ENCODE measurements at regions not wholly inside any gene's neighbourhood (a gene's known extent, or its start where the extent isn't known, plus 50 kb on each side); places are given as distances from the start of the nearest gene placed in this dataset.

DNA sequence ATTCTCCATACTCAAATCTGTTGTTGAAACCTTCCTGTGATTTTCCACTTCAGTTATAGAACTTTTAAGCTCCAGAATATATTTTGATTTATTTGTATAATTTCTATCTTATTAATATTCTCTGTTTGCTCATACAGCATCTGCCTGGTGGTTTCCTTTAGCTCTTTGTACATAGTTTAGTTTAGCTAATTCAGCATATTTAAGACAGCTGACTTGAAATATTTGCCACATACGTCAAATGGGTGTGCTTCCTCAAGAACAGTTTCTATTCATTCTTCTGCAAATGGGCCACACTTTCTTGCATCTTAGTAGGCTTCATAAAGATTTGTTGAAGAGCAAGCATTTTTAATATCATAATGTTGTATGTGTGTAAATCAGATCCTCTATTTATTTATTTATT, 101.8 kb downstream of the MAGEC1 start:
- CTCF ChIA-PET = no interaction called here
- POLR2A ChIA-PET = no interaction called here

DNA sequence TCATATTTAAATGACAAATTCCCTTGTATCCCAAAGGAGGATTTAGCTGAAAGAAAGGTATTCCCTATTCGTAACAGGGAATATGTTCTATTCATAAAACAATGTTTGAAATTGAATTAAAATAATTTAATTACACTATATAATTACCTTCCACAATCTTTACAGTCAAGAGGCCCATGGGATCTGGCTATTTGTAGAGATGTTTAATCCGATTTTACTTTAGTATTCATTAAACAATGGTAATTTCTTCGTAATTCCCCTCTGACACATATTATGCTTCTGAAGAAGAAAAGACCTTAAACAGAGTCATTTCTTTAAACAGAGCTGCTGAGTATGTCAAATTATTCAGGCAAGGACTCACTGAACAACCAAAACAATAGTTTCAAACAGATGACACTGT, 98.8 kb downstream of the MAGEC1 start:
- TF ChIP-seq, protein P1, sequence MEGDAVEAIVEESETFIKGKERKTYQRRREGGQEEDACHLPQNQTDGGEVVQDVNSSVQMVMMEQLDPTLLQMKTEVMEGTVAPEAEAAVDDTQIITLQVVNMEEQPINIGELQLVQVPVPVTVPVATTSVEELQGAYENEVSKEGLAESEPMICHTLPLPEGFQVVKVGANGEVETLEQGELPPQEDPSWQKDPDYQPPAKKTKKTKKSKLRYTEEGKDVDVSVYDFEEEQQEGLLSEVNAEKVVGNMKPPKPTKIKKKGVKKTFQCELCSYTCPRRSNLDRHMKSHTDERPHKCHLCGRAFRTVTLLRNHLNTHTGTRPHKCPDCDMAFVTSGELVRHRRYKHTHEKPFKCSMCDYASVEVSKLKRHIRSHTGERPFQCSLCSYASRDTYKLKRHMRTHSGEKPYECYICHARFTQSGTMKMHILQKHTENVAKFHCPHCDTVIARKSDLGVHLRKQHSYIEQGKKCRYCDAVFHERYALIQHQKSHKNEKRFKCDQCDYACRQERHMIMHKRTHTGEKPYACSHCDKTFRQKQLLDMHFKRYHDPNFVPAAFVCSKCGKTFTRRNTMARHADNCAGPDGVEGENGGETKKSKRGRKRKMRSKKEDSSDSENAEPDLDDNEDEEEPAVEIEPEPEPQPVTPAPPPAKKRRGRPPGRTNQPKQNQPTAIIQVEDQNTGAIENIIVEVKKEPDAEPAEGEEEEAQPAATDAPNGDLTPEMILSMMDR (IDR thresholded peaks at IDR 0.05; ENCODE audit: control extremely low read depth, extremely low read depth, low read depth, missing control alignments) = no peak
- POLR2A ChIA-PET = no interaction called here

More for the DNA sequence above, 101.8 kb downstream of the MAGEC1 start:
- TF ChIP-seq, protein P1 (IDR thresholded peaks at IDR 0.05; ENCODE audit: control extremely low read depth, extremely low read depth, low read depth, missing control alignments) = no peak
- no peak for DNase-seq (ENCODE audit: extremely low spot score)

DNA sequence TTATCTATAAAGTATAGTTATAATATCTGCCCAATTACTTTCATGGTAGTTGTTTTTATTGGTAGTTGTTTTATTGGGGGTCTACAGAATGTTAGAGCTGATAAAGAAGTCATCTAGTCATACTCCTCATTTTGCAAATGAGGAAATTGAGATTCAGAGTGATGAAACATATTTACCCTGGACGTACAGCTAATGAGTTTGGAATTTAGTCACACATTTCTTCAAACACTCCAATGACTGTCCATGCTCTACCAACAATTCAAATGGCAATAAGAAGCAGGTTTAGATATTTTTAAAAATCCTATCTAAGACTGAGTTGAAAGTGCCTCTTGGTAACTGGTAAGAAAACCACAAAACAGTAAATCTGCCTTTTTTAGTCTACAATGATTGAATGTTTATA, 98.2 kb downstream of the MAGEC1 start:
- POLR2A ChIA-PET = no interaction called here
- CTCF ChIA-PET = interaction anchor here (1.1 kb wide), 1 partner anchor 11 kb away, joined by 3 read pairs; no protein-coding TSS in a partner anchor
- TF ChIP-seq, protein P1 (IDR thresholded peaks at IDR 0.05; ENCODE audit: control extremely low read depth, extremely low read depth, low read depth, missing control alignments) = no peak
- DNase-seq (ENCODE audit: extremely low spot score) = no peak

More for the DNA sequence above, 98.8 kb downstream of the MAGEC1 start:
- CTCF ChIA-PET = no interaction called here
- no peak for DNase-seq (ENCODE audit: extremely low spot score)

DNA sequence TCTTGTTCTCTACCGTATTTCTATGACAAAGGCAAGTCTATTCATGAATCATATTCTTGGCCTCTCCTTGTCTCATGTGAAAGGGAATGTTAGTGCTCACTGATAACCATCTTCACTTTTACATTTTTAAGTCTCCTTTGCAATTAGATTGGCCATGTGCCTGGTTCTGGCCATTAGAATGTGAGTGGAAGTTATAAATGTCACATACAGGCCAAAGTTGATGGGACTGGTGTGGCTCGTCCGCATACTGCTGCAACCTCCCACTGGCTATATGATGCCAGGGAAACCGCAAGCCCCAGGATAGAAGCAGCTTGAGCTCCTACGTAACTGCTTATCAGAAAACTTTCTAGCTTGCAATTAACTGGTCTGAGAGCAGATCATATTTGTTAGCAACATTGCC, 86.1 kb downstream of the MAGEC1 start:
- no peak for DNase-seq (ENCODE audit: extremely low spot score)
- TF ChIP-seq, protein P1 (IDR thresholded peaks at IDR 0.05; ENCODE audit: control extremely low read depth, extremely low read depth, low read depth, missing control alignments) = no peak
- ChIA-PET CTCF (interaction anchor here (1.3 kb wide), 1 partner anchor 10 kb away, joined by 3 read pairs; no protein-coding TSS in a partner anchor), POLR2A (no interaction called here)

DNA sequence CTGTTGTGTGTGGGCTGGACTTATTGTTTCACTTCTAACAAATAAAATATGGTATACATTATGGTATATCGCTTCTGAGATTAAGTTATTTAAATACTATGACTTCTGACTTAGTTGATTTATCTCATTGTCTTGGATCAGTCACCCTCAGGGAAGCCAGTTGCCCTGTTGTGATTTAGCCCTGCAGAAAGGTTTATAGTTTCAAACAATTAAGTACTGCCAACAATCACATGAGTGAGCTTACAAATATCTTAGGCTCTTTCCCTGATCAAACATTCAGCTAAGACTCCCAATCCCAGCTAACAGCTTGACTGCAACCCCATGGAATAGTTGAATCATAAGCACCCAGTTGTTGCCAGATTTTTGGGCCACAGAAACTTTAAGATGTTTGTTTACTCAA, 85.4 kb downstream of the MAGEC1 start:
- ChIA-PET CTCF (no interaction called here), POLR2A (no interaction called here)
- TF ChIP-seq, protein P1 (IDR thresholded peaks at IDR 0.05; ENCODE audit: control extremely low read depth, extremely low read depth, low read depth, missing control alignments) = no peak

DNA sequence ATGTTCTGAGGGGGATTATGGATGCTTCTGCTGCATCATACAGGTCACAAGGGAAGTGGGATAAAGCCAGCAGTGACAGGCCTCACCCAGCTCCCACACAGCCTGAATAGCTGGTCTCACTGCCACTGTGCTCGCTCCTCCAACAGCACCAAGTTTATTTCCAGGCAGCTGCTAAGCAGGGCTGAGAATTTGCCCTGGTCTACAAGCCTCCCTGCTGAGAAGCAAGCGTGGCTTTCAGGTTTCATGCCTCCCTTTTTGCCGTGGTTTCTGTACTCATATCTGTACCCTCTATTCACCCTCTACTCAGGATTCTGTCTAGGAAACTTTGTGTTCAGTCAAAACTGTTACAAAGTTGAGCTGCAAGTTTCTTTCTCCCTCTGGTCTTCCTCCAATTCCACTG, 78.6 kb downstream of the MAGEC1 start:
- TF ChIP-seq, protein P1 (IDR thresholded peaks at IDR 0.05; ENCODE audit: control extremely low read depth, extremely low read depth, low read depth, missing control alignments) = no peak
- DNase-seq (ENCODE audit: extremely low spot score) = no peak
- ChIA-PET POLR2A (no interaction called here), CTCF (no interaction called here)

More for the DNA sequence above, 85.4 kb downstream of the MAGEC1 start:
- no peak for DNase-seq (ENCODE audit: extremely low spot score)

DNA sequence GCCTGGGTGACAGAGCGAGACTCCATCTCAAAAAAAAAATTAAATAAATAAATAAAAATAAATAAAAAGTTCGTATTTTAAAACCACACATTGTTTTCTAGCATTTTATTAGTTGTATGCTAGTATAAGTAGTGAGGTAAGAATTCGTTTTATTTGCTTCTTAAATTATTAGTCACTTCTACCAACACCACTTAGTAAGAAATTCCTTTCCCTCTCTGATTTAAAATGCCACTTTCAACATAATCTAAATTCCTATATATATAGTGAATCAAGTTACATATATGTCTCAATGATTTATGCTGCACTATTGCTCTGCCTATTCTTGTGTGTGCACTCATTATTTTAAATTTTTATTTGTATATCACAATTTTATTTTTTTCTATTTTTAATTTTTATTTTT, 72.1 kb downstream of the MAGEC1 start:
- DNase-seq (ENCODE audit: extremely low spot score) = no peak
- TF ChIP-seq, protein P1 (IDR thresholded peaks at IDR 0.05; ENCODE audit: control extremely low read depth, extremely low read depth, low read depth, missing control alignments) = no peak
- ChIA-PET POLR2A (no interaction called here), CTCF (no interaction called here)
